OCI-LY7 (cell line): ENCODE measurements at regions not wholly inside any gene's neighbourhood (a gene's known extent, or its start where the extent isn't known, plus 50 kb on each side); places are given as distances from the start of the nearest gene placed in this dataset.

Source experiments
- BruUV-seq: library from RNA; stranded (reverse); fragments of 400-500 nt; replicated peaks from 2 replicates; lab custom pipeline; 2021; lab: Mats Ljungman, UMichigan
- CTCF ChIA-PET: fragments of 300-600 bp; sonication (Branson Sonifier 250); formaldehyde crosslinking; loops from one replicate; lab custom pipeline; 2022; ENCODE audit warnings: antibody characterized with exemption; ENCODE audit not compliant: unreplicated experiment; lab: Charles Lee
- POLR2A ChIA-PET: fragments of 300-600 bp; sonication (Branson Sonifier 250); formaldehyde crosslinking; loops from one replicate; lab custom pipeline; 2022; ENCODE audit warnings: antibody characterized with exemption; lab: Charles Lee
- DNase-seq: peaks from one replicate; pipeline ENCODE4 v3.0.0-alpha.2; 2015; ENCODE audit warnings: low spot score
- H2AFZ ChIP-seq: fragments of 200-600 bp; sonication (generic), shearing (Covaris generic); 2 replicates; pipeline ENCODE4 v1.6.1; 2014; ENCODE audit warnings: mild to moderate bottlenecking, antibody characterized with exemption, low read length, moderate library complexity
- H3K27ac ChIP-seq: fragments of 200-600 bp; sonication (generic); 2 replicates; pipeline ENCODE4 v1.5.1; 2014; ENCODE audit warnings: mixed run types, low read depth, mild to moderate bottlenecking, moderate library complexity, low read length, inconsistent platforms; ENCODE audit not compliant: poor library complexity, severe bottlenecking
- H3K36me3 ChIP-seq: fragments of 200-600 bp; sonication (generic); 2 replicates; pipeline ENCODE4 v1.6.1; 2014; ENCODE audit warnings: mild to moderate bottlenecking, antibody characterized with exemption, low read length, moderate library complexity, mixed read lengths; ENCODE audit not compliant: insufficient read depth
- H3K4me1 ChIP-seq: fragments of 200-600 bp; sonication (generic); 2 replicates; pipeline ENCODE4 v1.5.1; 2014; ENCODE audit warnings: mild to moderate bottlenecking, low read length; ENCODE audit not compliant: insufficient read depth, poor library complexity, severe bottlenecking
- H3K4me2 ChIP-seq: fragments of 200-600 bp; sonication (generic); 2 replicates; pipeline ENCODE4 v1.6.1; 2014; ENCODE audit warnings: mild to moderate bottlenecking, low read length
- H3K4me3 ChIP-seq: fragments of 200-600 bp; sonication (generic); 2 replicates; pipeline ENCODE4 v1.5.1; 2014; ENCODE audit warnings: mild to moderate bottlenecking, low read depth, low read length; ENCODE audit not compliant: poor library complexity, severe bottlenecking
- H3K79me2 ChIP-seq: fragments of 200-600 bp; sonication (generic); 2 replicates; pipeline ENCODE4 v1.6.1; 2016; ENCODE audit warnings: low read depth, mild to moderate bottlenecking, low read length, moderate library complexity, mixed read lengths; ENCODE audit not compliant: insufficient read depth
- H3K9me2 ChIP-seq: fragments of 200-600 bp; sonication (generic); 2 replicates; pipeline ENCODE4 v1.6.1; 2016; ENCODE audit warnings: mild to moderate bottlenecking, low read length, mixed read lengths; ENCODE audit not compliant: insufficient read depth
- H3K9me3 ChIP-seq: fragments of 200-600 bp; sonication (generic); 2 replicates; pipeline ENCODE4 v1.6.1; 2014; ENCODE audit warnings: mild to moderate bottlenecking, mixed run types, low read length, mixed read lengths
- H4K20me1 ChIP-seq: fragments of 200-600 bp; sonication (generic); 2 replicates; pipeline ENCODE4 v1.6.1; 2014; ENCODE audit warnings: mild to moderate bottlenecking, antibody characterized with exemption, low read length, moderate library complexity, mixed read lengths; ENCODE audit not compliant: insufficient read depth
- CTCF ChIP-seq: fragments of 200-600 bp; sonication (generic); conservative IDR thresholded peaks from 2 replicates; pipeline ENCODE4 v1.5.1; 2014; ENCODE audit warnings: mild to moderate bottlenecking, antibody characterized with exemption, low read length, moderate library complexity, mixed read lengths
- EZH2phosphoT487 ChIP-seq: fragments of 200-600 bp; sonication (generic); IDR thresholded peaks from 2 replicates; pipeline ENCODE4 v1.6.1; 2018; ENCODE audit warnings: low read depth, borderline replicate concordance, mild to moderate bottlenecking, mixed run types, antibody characterized with exemption, low read length, moderate library complexity, mixed read lengths
- intact Hi-C: fragments of 100-400 bp; cut with micrococcal nuclease; formaldehyde crosslinking; loops from one replicate; pipeline ENCODE4 v1.10.0; 2022; ENCODE audit not compliant: unreplicated experiment

DNA sequence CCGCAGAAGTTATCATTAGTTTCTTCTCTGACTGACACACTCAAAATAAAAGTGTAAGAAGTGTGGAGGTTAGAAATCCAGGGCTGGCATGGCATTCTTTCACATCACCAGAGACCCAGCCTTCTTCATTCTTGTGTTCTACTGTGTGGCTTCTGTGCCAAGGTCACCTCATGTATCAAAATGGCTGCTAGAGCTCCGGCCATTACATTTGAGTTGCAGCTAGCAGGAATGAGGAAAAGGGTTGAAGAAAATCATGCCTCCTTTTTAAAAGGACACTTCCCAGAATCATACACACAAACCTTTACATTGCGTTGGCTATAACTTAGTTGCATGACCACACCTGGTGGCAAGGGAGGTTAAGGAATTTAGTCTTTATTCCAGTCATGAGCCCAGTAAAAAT, 345.6 kb upstream of the PROK2 start:
- Histone ChIP-seq H3K9me3 (no peaks in the 10 kb centered on the region), H4K20me1 (no peaks in the 10 kb centered on the region), H3K4me1 (peaks cover 16% of the 10 kb centered on the region), H2AFZ (no peak overlapping the region), H3K36me3 (no peaks in the 10 kb centered on the region), H3K4me2 (no peak overlapping the region), H3K4me3 (no peak overlapping the region), H3K27ac (no peak overlapping the region), H3K79me2 (no peaks in the 10 kb centered on the region), H3K9me2 (no peaks in the 10 kb centered on the region)
- ChIA-PET CTCF (no interaction called here), POLR2A (interaction anchor here (1.0 kb wide), 1 partner anchor 35 kb away, joined by 3 read pairs; no protein-coding TSS in a partner anchor)
- DNase-seq: no peak
- intact Hi-C loops: no loop called here
- TF ChIP-seq CTCF (no peak), EZH2phosphoT487 (no peak)
- BruUV-seq: no TSS peak

DNA sequence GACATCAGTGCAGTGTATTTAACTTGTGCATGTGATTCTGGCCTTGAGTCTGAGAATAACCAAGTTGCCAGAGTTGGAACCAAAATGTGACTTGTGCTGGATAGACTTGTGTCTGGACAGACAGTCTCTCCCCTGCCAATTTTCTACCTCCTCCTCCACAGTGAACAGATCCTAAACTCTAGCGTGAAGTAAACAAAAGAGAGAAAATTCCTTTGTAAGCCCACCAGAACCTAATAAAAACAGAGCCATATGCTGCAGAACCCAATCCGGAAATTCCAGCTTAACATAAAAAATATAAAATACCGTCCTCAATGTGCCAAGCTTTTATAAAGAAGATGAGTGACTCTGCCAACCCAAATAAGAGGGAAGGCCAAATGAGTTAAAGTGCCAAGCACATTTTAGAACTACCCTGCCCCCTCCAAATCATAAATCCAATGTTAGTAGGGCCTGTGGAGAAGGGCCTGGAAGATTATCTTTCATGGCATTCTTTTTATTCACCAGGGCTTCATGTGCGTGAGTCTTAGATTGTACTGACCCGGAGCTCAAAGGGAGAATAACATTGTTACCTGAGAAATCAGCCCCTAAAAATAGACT, 344.6 kb upstream of the PROK2 start:
- ChIA-PET POLR2A (interaction anchor here (0.7 to 4.0 kb wide), 2 partner anchors 28 to 1049 kb away, joined by 3 to 10 read pairs; no protein-coding TSS in a partner anchor), CTCF (no interaction called here)
- DNase-seq: no peak
- Histone ChIP-seq H3K9me2 (no peaks in the 10 kb centered on the region), H4K20me1 (no peaks in the 10 kb centered on the region), H3K79me2 (no peaks in the 10 kb centered on the region), H3K9me3 (no peaks in the 10 kb centered on the region), H3K4me2 (no peak overlapping the region), H2AFZ (no peak overlapping the region), H3K4me1 (peaks cover 7% of the 10 kb centered on the region), H3K36me3 (no peaks in the 10 kb centered on the region), H3K4me3 (no peak overlapping the region), H3K27ac (no peak overlapping the region)
- intact Hi-C loops: no loop called here
- BruUV-seq: no TSS peak
- TF ChIP-seq EZH2phosphoT487 (no peak), CTCF (no peak)

DNA sequence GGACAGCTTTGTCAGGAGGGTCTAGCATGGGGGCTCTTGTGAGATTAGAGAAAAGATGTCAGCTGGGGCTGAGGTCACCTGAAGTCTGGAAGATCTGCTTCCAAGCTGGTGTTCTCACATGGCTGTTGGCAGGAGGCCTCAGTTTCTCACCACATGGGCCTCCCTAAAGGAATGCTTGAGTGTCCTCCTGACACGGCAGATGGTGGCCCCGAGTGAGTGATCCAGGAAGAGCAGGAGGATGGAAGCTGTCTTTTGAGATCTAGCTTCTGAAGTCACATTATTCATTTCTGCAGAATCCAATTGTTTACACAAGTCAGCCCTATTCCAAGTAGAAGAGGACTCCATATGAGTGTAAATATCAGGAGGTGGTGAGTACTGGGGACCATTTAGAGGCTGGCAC, 344.0 kb upstream of the PROK2 start:
- no peaks in the 10 kb centered on the region for H3K36me3 ChIP-seq
- no peaks in the 10 kb centered on the region for H4K20me1 ChIP-seq
- TF ChIP-seq CTCF: no peak
- TF ChIP-seq EZH2phosphoT487: no peak
- intact Hi-C loops: no loop called here
- no peak for DNase-seq
- no peaks in the 10 kb centered on the region for H3K9me3 ChIP-seq
- no peak overlapping the region for H3K27ac ChIP-seq
- H3K4me3 ChIP-seq: no peak overlapping the region
- CTCF ChIA-PET: no interaction called here
- H3K4me2 ChIP-seq: no peak overlapping the region
- POLR2A ChIA-PET: interaction anchor here (4.0 kb wide), 1 partner anchor 28 kb away, joined by 10 read pairs; no protein-coding TSS in a partner anchor
- H3K9me2 ChIP-seq: no peaks in the 10 kb centered on the region
- H3K4me1 ChIP-seq: peaks cover 5% of the 10 kb centered on the region
- H3K79me2 ChIP-seq: no peaks in the 10 kb centered on the region
- H2AFZ ChIP-seq: no peak overlapping the region
- BruUV-seq: no TSS peak
